GM12878 (cell line): ENCODE measurements at regions not wholly inside any gene's neighbourhood (a gene's known extent, or its start where the extent isn't known, plus 50 kb on each side); places are given as distances from the start of the nearest gene placed in this dataset.

Experiments
- ATAC-seq: fragments of 200-7000 bp; cut with Tn5 transposase; 3 replicates; pipeline ENCODE4 v1.9.1; 2020; ENCODE audit warnings: mild to moderate bottlenecking, moderate library complexity
- BruUV-seq: library from RNA; stranded (reverse); fragments of 400-500 nt; replicated peaks from 2 replicates; lab custom pipeline; 2021; lab: Mats Ljungman, UMichigan
- CTCF ChIA-PET: fragments of 300-600 bp; sonication (Branson Sonifier 250); formaldehyde crosslinking; extraction: SDS; loops from one replicate; lab custom pipeline; 2021; ENCODE audit warnings: inconsistent platforms; lab: Yijun Ruan, JAX
- POLR2A ChIA-PET: fragments of 350-600 bp; formaldehyde crosslinking; extraction: SDS; loops from one replicate; lab custom pipeline; 2021; ENCODE audit warnings: inconsistent platforms; lab: Charles Lee
- RAD21 ChIA-PET: fragments of 300-600 bp; sonication (Branson Sonifier 250); formaldehyde crosslinking; loops from one replicate; lab custom pipeline; 2023; ENCODE audit warnings: antibody characterized with exemption; ENCODE audit not compliant: unreplicated experiment; lab: Charles Lee
- SMC1A ChIA-PET: fragments of 300-600 bp; sonication (Branson Sonifier 250); formaldehyde crosslinking; loops from one replicate; lab custom pipeline; 2023; ENCODE audit not compliant: unreplicated experiment, uncharacterized antibody; lab: Charles Lee
- DNase-seq: peaks from one replicate; pipeline ENCODE4 v3.0.0-alpha.2; 2011; ENCODE audit warnings: low read depth, low spot score
- FAIRE-seq: peaks from 3 replicates; lab custom pipeline; 2011; peaks lifted over from hg19 to GRCh38; lab: Jason Lieb, UNC
- H2AFZ ChIP-seq: 2 replicates; pipeline ENCODE4 v1.6.0; 2011; ENCODE audit warnings: low read depth, low read length, control low read depth; ENCODE audit not compliant: control insufficient read depth
- H3K27ac ChIP-seq: 2 replicates; pipeline ENCODE4 v1.5.1; 2011; ENCODE audit warnings: control low read depth; ENCODE audit not compliant: control insufficient read depth, insufficient read depth
- H3K27me3 ChIP-seq, 2 experiments: replicated peaks in 1 of 2; 2 replicates each; pipeline versions ENCODE4 v1.6.0 to v1.6.1; 2011; ENCODE audit warnings: low read length in 1 of 2; ENCODE audit not compliant: control insufficient read depth in 2 of 2, insufficient read depth in 2 of 2
- H3K36me3 ChIP-seq, 2 experiments: 2 replicates each; pipeline ENCODE4 v1.5.1; 2011; ENCODE audit warnings: low read length in 1 of 2; ENCODE audit not compliant: control insufficient read depth in 2 of 2, insufficient read depth in 2 of 2
- H3K4me1 ChIP-seq: 2 replicates; pipeline ENCODE4 v1.6.1; 2011; ENCODE audit warnings: mild to moderate bottlenecking, low read length, moderate library complexity, mixed read lengths; ENCODE audit not compliant: control insufficient read depth, insufficient read depth
- H3K4me2 ChIP-seq: 2 replicates; pipeline ENCODE4 v1.6.0; 2011; ENCODE audit warnings: control low read depth; ENCODE audit not compliant: control insufficient read depth, insufficient read depth
- H3K4me3 ChIP-seq: fragments of 200-600 bp; sonication (generic); 2 replicates; pipeline ENCODE4 v1.5.1; 2016
- H3K79me2 ChIP-seq: 2 replicates; pipeline ENCODE4 v1.6.0; 2011; ENCODE audit warnings: low read length; ENCODE audit not compliant: control insufficient read depth, insufficient read depth
- H3K9ac ChIP-seq: 2 replicates; pipeline ENCODE4 v1.8.0; 2011; ENCODE audit warnings: low read length, control low read depth, mixed read lengths; ENCODE audit not compliant: control insufficient read depth, insufficient read depth
- H3K9me3 ChIP-seq: replicated peaks from 3 replicates; pipeline ENCODE4 v1.5.1; 2011; ENCODE audit warnings: mild to moderate bottlenecking, low read length; ENCODE audit not compliant: control insufficient read depth, insufficient read depth
- H4K20me1 ChIP-seq: 2 replicates; pipeline ENCODE4 v1.6.0; 2011; ENCODE audit not compliant: control insufficient read depth, insufficient read depth
- ATF7 ChIP-seq: fragments of 450-650 bp; IDR thresholded peaks from 2 replicates; pipeline ENCODE4 v1.6.1; 2016; ENCODE audit warnings: low read depth, mild to moderate bottlenecking
- CREB1 ChIP-seq: IDR thresholded peaks from 2 replicates; pipeline ENCODE4 v1.6.1; 2012; ENCODE audit warnings: low read depth, mild to moderate bottlenecking, inconsistent platforms
- CREM ChIP-seq: IDR thresholded peaks from 2 replicates; pipeline ENCODE4 v1.6.1; 2014; ENCODE audit warnings: antibody characterized with exemption, low read depth
- HCFC1 ChIP-seq: fragments of 150-350 bp; IDR thresholded peaks from 2 replicates; pipeline ENCODE4 v1.6.1; 2014; ENCODE audit warnings: low read length
- JUNB ChIP-seq: IDR thresholded peaks from 2 replicates; pipeline ENCODE4 v1.6.1; 2016; ENCODE audit warnings: antibody characterized with exemption, mild to moderate bottlenecking
- MTA2 ChIP-seq: fragments of 450-650 bp; IDR thresholded peaks from 2 replicates; pipeline ENCODE4 v1.6.1; 2016; ENCODE audit warnings: low read depth, mild to moderate bottlenecking, moderate library complexity
- MYC ChIP-seq: IDR thresholded peaks from 2 replicates; pipeline ENCODE4 v1.6.1; 2011; ENCODE audit warnings: mild to moderate bottlenecking, low read length, moderate library complexity, inconsistent platforms; ENCODE audit not compliant: insufficient read depth, insufficient replicate concordance, insufficient read length, severe bottlenecking
- POU2F2 ChIP-seq: IDR thresholded peaks from 3 replicates; pipeline ENCODE4 v1.6.1; 2011; ENCODE audit warnings: low read depth, mild to moderate bottlenecking, low read length, borderline replicate concordance
- RUNX3 ChIP-seq: IDR thresholded peaks from 2 replicates; pipeline ENCODE4 v1.6.1; 2012; ENCODE audit warnings: low read length, inconsistent platforms
- SIX5 ChIP-seq: IDR thresholded peaks from 2 replicates; pipeline ENCODE4 v1.6.1; 2011; ENCODE audit warnings: mild to moderate bottlenecking, low read depth, low read length, moderate library complexity; ENCODE audit not compliant: severe bottlenecking
- SREBF1 ChIP-seq: IDR thresholded peaks from 2 replicates; pipeline ENCODE4 v1.6.1; 2012; ENCODE audit warnings: mild to moderate bottlenecking, low read length
- YY1 ChIP-seq: IDR thresholded peaks from 2 replicates; pipeline ENCODE4 v1.6.1; 2011; ENCODE audit warnings: low read depth, mild to moderate bottlenecking, low read length
- WGBS: methylation state at CpG from one replicate; pipeline ENCODE4 v1.1.6; 2016; ENCODE audit warnings: low lambda C conversion rate; ENCODE audit not compliant: insufficient replicate concordance, insufficient coverage; ENCODE audit errors: missing lambda C conversion rate; 5-methylcytosine and 5-hydroxymethylcytosine counted together
- in situ Hi-C: fragments of 300-500 bp; cut with MboI; formaldehyde crosslinking; loops from 9 replicates; pipeline ENCODE4 v1.14.3; 2018; ENCODE audit warnings: mixed read lengths
- intact Hi-C: fragments of 100-400 bp; cut with micrococcal nuclease; formaldehyde crosslinking; loops from one replicate; pipeline ENCODE4 v1.14.2; 2022; ENCODE audit not compliant: unreplicated experiment
- TF ChIP-seq, protein P1 (sequence below): fragments of 450-650 bp; IDR thresholded peaks from 2 replicates; pipeline ENCODE4 v1.6.1; 2017; ENCODE audit warnings: borderline replicate concordance
- TF ChIP-seq, protein P2 (sequence below): fragments of 450-650 bp; IDR thresholded peaks from 2 replicates; pipeline ENCODE4 v1.6.1; 2017; ENCODE audit warnings: mild to moderate bottlenecking, moderate library complexity

DNA sequence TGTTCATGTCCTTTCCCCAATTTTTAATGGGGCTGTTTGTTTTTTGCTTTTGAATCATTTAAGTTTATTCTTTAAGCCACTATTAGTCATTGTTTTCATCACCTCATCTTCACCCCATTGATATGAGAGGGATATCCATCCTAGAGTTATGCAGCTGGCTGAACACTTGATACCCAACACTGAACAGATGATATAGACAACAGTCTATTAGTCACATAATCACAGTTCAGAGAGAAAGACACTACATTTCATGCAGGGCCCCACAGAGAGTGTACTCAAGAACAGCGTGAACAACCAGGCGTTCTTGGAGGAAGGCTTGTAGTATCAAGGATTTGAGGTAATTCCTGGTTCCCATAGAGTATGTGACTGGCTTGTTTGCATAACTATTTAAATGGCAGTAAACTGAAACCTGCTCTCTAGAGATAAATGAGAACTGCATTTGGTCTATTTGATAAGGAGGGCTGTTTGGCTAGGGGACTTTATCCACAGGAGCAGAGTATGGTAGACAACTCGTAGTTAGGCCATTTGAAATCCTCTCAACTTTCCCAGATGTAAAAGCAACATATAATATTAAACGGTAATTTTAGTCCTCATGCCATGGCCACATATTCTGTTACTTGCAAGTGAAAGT is 618.7 kb downstream of the SI start (continued):
- TF ChIP-seq MYC (no peak), MTA2 (no peak), SIX5 (no peak), HCFC1 (no peak), POU2F2 (no peak)
- TF ChIP-seq, protein P1, sequence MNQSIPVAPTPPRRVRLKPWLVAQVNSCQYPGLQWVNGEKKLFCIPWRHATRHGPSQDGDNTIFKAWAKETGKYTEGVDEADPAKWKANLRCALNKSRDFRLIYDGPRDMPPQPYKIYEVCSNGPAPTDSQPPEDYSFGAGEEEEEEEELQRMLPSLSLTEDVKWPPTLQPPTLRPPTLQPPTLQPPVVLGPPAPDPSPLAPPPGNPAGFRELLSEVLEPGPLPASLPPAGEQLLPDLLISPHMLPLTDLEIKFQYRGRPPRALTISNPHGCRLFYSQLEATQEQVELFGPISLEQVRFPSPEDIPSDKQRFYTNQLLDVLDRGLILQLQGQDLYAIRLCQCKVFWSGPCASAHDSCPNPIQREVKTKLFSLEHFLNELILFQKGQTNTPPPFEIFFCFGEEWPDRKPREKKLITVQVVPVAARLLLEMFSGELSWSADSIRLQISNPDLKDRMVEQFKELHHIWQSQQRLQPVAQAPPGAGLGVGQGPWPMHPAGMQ: no peak
- TF ChIP-seq, protein P2, sequence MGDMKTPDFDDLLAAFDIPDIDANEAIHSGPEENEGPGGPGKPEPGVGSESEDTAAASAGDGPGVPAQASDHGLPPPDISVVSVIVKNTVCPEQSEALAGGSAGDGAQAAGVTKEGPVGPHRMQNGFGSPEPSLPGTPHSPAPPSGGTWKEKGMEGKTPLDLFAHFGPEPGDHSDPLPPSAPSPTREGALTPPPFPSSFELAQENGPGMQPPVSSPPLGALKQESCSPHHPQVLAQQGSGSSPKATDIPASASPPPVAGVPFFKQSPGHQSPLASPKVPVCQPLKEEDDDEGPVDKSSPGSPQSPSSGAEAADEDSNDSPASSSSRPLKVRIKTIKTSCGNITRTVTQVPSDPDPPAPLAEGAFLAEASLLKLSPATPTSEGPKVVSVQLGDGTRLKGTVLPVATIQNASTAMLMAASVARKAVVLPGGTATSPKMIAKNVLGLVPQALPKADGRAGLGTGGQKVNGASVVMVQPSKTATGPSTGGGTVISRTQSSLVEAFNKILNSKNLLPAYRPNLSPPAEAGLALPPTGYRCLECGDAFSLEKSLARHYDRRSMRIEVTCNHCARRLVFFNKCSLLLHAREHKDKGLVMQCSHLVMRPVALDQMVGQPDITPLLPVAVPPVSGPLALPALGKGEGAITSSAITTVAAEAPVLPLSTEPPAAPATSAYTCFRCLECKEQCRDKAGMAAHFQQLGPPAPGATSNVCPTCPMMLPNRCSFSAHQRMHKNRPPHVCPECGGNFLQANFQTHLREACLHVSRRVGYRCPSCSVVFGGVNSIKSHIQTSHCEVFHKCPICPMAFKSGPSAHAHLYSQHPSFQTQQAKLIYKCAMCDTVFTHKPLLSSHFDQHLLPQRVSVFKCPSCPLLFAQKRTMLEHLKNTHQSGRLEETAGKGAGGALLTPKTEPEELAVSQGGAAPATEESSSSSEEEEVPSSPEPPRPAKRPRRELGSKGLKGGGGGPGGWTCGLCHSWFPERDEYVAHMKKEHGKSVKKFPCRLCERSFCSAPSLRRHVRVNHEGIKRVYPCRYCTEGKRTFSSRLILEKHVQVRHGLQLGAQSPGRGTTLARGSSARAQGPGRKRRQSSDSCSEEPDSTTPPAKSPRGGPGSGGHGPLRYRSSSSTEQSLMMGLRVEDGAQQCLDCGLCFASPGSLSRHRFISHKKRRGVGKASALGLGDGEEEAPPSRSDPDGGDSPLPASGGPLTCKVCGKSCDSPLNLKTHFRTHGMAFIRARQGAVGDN: no peak

DNA sequence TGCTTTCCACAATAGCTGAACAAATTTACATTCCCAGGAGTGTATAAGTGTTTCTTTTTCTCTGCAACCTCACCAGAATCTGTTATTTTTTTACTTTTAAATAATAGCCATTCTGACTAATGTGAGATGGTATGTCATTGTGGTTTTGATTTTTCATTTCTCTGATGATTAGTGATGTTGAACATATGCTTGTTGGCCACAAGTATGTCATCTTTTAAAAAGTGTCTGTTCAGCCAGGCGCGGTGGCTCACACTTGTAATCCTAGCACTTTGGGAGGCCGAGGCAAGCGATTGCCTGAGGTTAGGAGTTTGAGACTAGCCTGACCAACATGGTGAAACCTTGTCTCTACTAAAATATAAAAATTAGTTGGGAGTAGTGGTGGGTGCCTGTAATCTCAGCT is 619.3 kb downstream of the SI start:
- peak; percentile 67; the same call in 1 of the 2 replicates for TF ChIP-seq RUNX3
- no peak for TF ChIP-seq SREBF1
- TF ChIP-seq CREM: peak; percentile 64; the same call in 1 of the 2 replicates
- no peak for TF ChIP-seq YY1
- TF ChIP-seq CREB1: peak; percentile 32; the same call in 1 of the 2 replicates
- 0 out of 2 replicates have a peak, but pooled peaks have one; percentile 19 for TF ChIP-seq ATF7
- TF ChIP-seq MTA2: peak; percentile 37; the same call in 1 of the 2 replicates
- TF ChIP-seq JUNB: peak; percentile 22; the same call in 1 of the 2 replicates
- Histone ChIP-seq H2AFZ (no peak overlapping the region), H3K9ac (no peak overlapping the region), H3K79me2 (no peaks in the 10 kb centered on the region), H3K36me3 (no peaks in the 10 kb centered on the region), H3K4me2 (no peak overlapping the region), H3K4me1 (no peaks in the 10 kb centered on the region), H3K4me3 (no peak overlapping the region), H3K27ac (no peak overlapping the region), H3K9me3 (no peaks in the 10 kb centered on the region), H3K27me3 (no peaks in the 10 kb centered on the region), H4K20me1 (no peaks in the 10 kb centered on the region)
- ATAC-seq (peak; percentile 70), DNase-seq (no peak), FAIRE-seq (no peak)
- BruUV-seq: no TSS peak
- whole genome bisulfite sequencing: 18% methylated on average over 4 of the region's 4 CpGs
- intact Hi-C loops: no loop called here
- in situ Hi-C loops: no loop called here
- ChIA-PET POLR2A (no interaction called here), CTCF (no interaction called here), SMC1A (interaction anchor here (1.5 kb wide), 1 partner anchor 17 kb away, joined by 4 read pairs; no protein-coding TSS in a partner anchor), RAD21 (no interaction called here)
